A549 (cell line): ENCODE measurements at regions not wholly inside any gene's neighbourhood (a gene's known extent, or its start where the extent isn't known, plus 50 kb on each side); places are given as distances from the start of the nearest gene placed in this dataset.

Experiments used
- ATAC-seq, 2 experiments: fragments of 200-7000 bp in 1 of 2; fragments of >200 bp in 1 of 2; cut with Nextera tagmentation in 1 of 2; cut with Tn5 transposase in 1 of 2; 3 replicates each; pipeline versions ENCODE4 v1.8.0 to v1.9.1; 2018 to 2020; ENCODE audit warnings: mild to moderate bottlenecking in 1 of 2, moderate library complexity in 1 of 2
- CTCF ChIA-PET: fragments of 300-600 bp; sonication (Branson Sonifier 250); formaldehyde crosslinking; extraction: SDS; loops from one replicate; lab custom pipeline; 2021; ENCODE audit warnings: antibody characterized with exemption, inconsistent platforms; lab: Yijun Ruan, JAX
- POLR2A ChIA-PET: fragments of 350-600 bp; formaldehyde crosslinking; extraction: SDS; loops from one replicate; lab custom pipeline; 2021; ENCODE audit warnings: antibody characterized with exemption, inconsistent platforms; lab: Yijun Ruan, JAX
- DNase-seq, 2 experiments: peaks; one replicate each; pipeline versions ENCODE4 v3.0.0 to v3.0.0-alpha.2; 2011 to 2016; ENCODE audit warnings: low read depth in 1 of 2, low spot score in 1 of 2
- FAIRE-seq: peaks from 2 replicates; lab custom pipeline; 2011; peaks lifted over from hg19 to GRCh38; lab: Jason Lieb, UNC
- H3K27ac ChIP-seq, 2 experiments: fragments of >200 bp; sonication (Bioruptor Twin); formaldehyde crosslinking; 3 replicates each; pipeline ENCODE4 v1.5.1; 2016 to 2017
- H3K4me1 ChIP-seq: fragments of >200 bp; sonication (Bioruptor Twin); formaldehyde crosslinking; 3 replicates; pipeline ENCODE4 v1.6.1; 2016
- H3K4me2 ChIP-seq: fragments of >200 bp; sonication (Bioruptor Twin); formaldehyde crosslinking; 3 replicates; pipeline ENCODE4 v1.6.1; 2016
- H3K4me3 ChIP-seq: fragments of >200 bp; sonication (Bioruptor Twin); formaldehyde crosslinking; 3 replicates; pipeline ENCODE4 v1.5.1; 2016
- H3K9me3 ChIP-seq: fragments of >200 bp; sonication (Bioruptor Twin); formaldehyde crosslinking; 3 replicates; pipeline ENCODE4 v1.6.1; 2016
- BHLHE40 ChIP-seq: IDR thresholded peaks from 2 replicates; pipeline ENCODE4 v1.6.1; 2012; ENCODE audit warnings: low read depth, low read length, inconsistent platforms
- CBX2 ChIP-seq: fragments of 200-600 bp; sonication (generic); IDR thresholded peaks from 2 replicates; pipeline ENCODE4 v1.6.1; 2016; ENCODE audit warnings: low read depth, mild to moderate bottlenecking, borderline replicate concordance
- ESRRA ChIP-seq: fragments of 150-350 bp; IDR thresholded peaks from 2 replicates; pipeline ENCODE4 v1.6.1; 2014; ENCODE audit warnings: mild to moderate bottlenecking, low read length, borderline replicate concordance
- FOSB ChIP-seq: fragments of 250-450 bp; sonication (Bioruptor Pico); IDR thresholded peaks from 2 replicates; pipeline ENCODE4 v1.5.0; 2020; ENCODE audit warnings: mild to moderate bottlenecking, moderate library complexity
- FOXS1 ChIP-seq: fragments of 250-450 bp; sonication (Bioruptor Pico); IDR thresholded peaks from 2 replicates; pipeline ENCODE4 v1.5.0; 2020; ENCODE audit warnings: mild to moderate bottlenecking, moderate library complexity
- HDAC2 ChIP-seq: fragments of 200-600 bp; sonication (generic); IDR thresholded peaks from 2 replicates; pipeline ENCODE4 v1.6.1; 2016
- HOXA7 ChIP-seq: fragments of 250-450 bp; sonication (Bioruptor Pico); IDR thresholded peaks from 2 replicates; pipeline ENCODE4 v1.5.0; 2020; ENCODE audit warnings: mild to moderate bottlenecking, moderate library complexity
- HOXB13 ChIP-seq: fragments of 250-450 bp; sonication (Bioruptor Pico); IDR thresholded peaks from 2 replicates; pipeline ENCODE4 v1.5.0; 2020; ENCODE audit warnings: low read depth, mild to moderate bottlenecking, moderate library complexity
- HOXB5 ChIP-seq: fragments of 250-450 bp; sonication (Bioruptor Pico); IDR thresholded peaks from 2 replicates; pipeline ENCODE4 v1.5.0; 2020; ENCODE audit warnings: mild to moderate bottlenecking, moderate library complexity
- KDM1A ChIP-seq: fragments of 200-600 bp; sonication (generic); IDR thresholded peaks from 2 replicates; pipeline ENCODE4 v1.6.1; 2016; ENCODE audit warnings: low read depth, mild to moderate bottlenecking
- KDM5A ChIP-seq: fragments of 200-600 bp; sonication (generic); IDR thresholded peaks from 2 replicates; pipeline ENCODE4 v1.6.1; 2016; ENCODE audit warnings: antibody characterized with exemption, mild to moderate bottlenecking
- MAZ ChIP-seq: fragments of 150-350 bp; IDR thresholded peaks from 2 replicates; pipeline ENCODE4 v1.6.1; 2014; ENCODE audit warnings: antibody characterized with exemption, low read depth, low read length, borderline replicate concordance
- NFE2L2 ChIP-seq: fragments of 150-350 bp; conservative IDR thresholded peaks from 2 replicates; pipeline ENCODE4 v1.6.1; 2014; ENCODE audit warnings: low read length
- NR3C1 ChIP-seq: fragments of >200 bp; sonication (Bioruptor Twin); formaldehyde crosslinking; IDR thresholded peaks from 3 replicates; pipeline ENCODE4 v1.6.1; 2017
- PHF8 ChIP-seq: fragments of 200-600 bp; sonication (generic); IDR thresholded peaks from 2 replicates; pipeline ENCODE4 v1.6.1; 2016; ENCODE audit warnings: low read depth, mild to moderate bottlenecking, antibody characterized with exemption, moderate library complexity, borderline replicate concordance
- POLR2AphosphoS2 ChIP-seq: conservative IDR thresholded peaks from 2 replicates; pipeline ENCODE4 v1.6.1; 2012; ENCODE audit warnings: low read length, improper control_type of control experiment, inconsistent platforms
- RCOR1 ChIP-seq: fragments of 150-350 bp; IDR thresholded peaks from 2 replicates; pipeline ENCODE4 v1.6.1; 2014; ENCODE audit warnings: antibody characterized with exemption, low read length, low read depth
- RFX5 ChIP-seq: fragments of 450-650 bp; IDR thresholded peaks from 2 replicates; pipeline ENCODE4 v1.7.1; 2014; ENCODE audit warnings: antibody characterized with exemption, mild to moderate bottlenecking, moderate library complexity
- RNF2 ChIP-seq: fragments of 200-600 bp; sonication (generic); IDR thresholded peaks from 2 replicates; pipeline ENCODE4 v1.6.1; 2016; ENCODE audit warnings: low read depth, mild to moderate bottlenecking, antibody characterized with exemption, moderate library complexity, borderline replicate concordance
- TP53 ChIP-seq: fragments of 250-450 bp; sonication (Bioruptor Pico); IDR thresholded peaks from 2 replicates; pipeline ENCODE4 v1.5.0; 2021; ENCODE audit warnings: mild to moderate bottlenecking, moderate library complexity
- ZFP36 ChIP-seq: fragments of 450-650 bp; IDR thresholded peaks from 2 replicates; pipeline ENCODE4 v1.6.1; 2014; ENCODE audit warnings: borderline replicate concordance; ENCODE audit not compliant: partially characterized antibody
- ZNF302 ChIP-seq: fragments of 250-450 bp; sonication (Bioruptor Pico); IDR thresholded peaks from 2 replicates; pipeline ENCODE4 v1.9.0; 2021; ENCODE audit warnings: inconsistent platforms, mild to moderate bottlenecking, moderate library complexity
- ZSCAN20 ChIP-seq: fragments of 250-450 bp; sonication (Bioruptor Pico); IDR thresholded peaks from 2 replicates; pipeline ENCODE4 v1.8.0; 2022; ENCODE audit warnings: mild to moderate bottlenecking, moderate library complexity
- WGBS: methylation state at CpG from one replicate; pipeline ENCODE4 v1.1.6; 2017; ENCODE audit errors: missing lambda C conversion rate; 5-methylcytosine and 5-hydroxymethylcytosine counted together
- TF ChIP-seq, protein P1 (sequence below): IDR thresholded peaks from 2 replicates; pipeline ENCODE4 v1.6.1; 2012
- TF ChIP-seq, protein P2 (sequence below): fragments of 250-450 bp; sonication (Bioruptor Pico); IDR thresholded peaks from 2 replicates; pipeline ENCODE4 v1.5.0; 2021; ENCODE audit warnings: mild to moderate bottlenecking, moderate library complexity, borderline replicate concordance
- TF ChIP-seq, protein P3 (sequence below): fragments of >200 bp; sonication (Bioruptor Twin); formaldehyde crosslinking; IDR thresholded peaks from 3 replicates; pipeline ENCODE4 v1.6.1; 2016
- TF ChIP-seq, protein P4 (sequence below): fragments of >200 bp; sonication (Bioruptor Twin); formaldehyde crosslinking; IDR thresholded peaks from 2 replicates; pipeline ENCODE4 v1.6.1; 2016
- TF ChIP-seq, protein P5 (sequence below): fragments of 250-450 bp; sonication (Bioruptor Pico); IDR thresholded peaks from 2 replicates; pipeline ENCODE4 v1.5.0; 2020; ENCODE audit warnings: low read depth, mild to moderate bottlenecking, moderate library complexity

GRCh38 chr10:25815999-25816768 is 117.8 kb upstream of the MYO3A start:
- Histone ChIP-seq H3K9me3 (no peaks in the 10 kb centered on the region), H3K4me2 (no peak overlapping the region), H3K27ac (no peak overlapping the region)
- CTCF ChIA-PET, result interaction anchor here (0.8 kb wide), 1 partner anchor 24 kb away, joined by 3 read pairs; no protein-coding TSS in a partner anchor
- 14% methylated on average over 8 of the region's 8 CpGs for WGBS
- no peak for TF ChIP-seq KDM1A
- TF ChIP-seq, protein P1, sequence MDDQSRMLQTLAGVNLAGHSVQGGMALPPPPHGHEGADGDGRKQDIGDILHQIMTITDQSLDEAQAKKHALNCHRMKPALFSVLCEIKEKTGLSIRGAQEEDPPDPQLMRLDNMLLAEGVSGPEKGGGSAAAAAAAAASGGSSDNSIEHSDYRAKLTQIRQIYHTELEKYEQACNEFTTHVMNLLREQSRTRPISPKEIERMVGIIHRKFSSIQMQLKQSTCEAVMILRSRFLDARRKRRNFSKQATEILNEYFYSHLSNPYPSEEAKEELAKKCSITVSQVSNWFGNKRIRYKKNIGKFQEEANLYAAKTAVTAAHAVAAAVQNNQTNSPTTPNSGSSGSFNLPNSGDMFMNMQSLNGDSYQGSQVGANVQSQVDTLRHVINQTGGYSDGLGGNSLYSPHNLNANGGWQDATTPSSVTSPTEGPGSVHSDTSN, result no peak
- TF ChIP-seq POLR2AphosphoS2, result no peak
- no peak for TF ChIP-seq BHLHE40
- no peak for TF ChIP-seq ZFP36
- no peak for TF ChIP-seq NFE2L2
- no peak for TF ChIP-seq RCOR1
- TF ChIP-seq, protein P2, sequence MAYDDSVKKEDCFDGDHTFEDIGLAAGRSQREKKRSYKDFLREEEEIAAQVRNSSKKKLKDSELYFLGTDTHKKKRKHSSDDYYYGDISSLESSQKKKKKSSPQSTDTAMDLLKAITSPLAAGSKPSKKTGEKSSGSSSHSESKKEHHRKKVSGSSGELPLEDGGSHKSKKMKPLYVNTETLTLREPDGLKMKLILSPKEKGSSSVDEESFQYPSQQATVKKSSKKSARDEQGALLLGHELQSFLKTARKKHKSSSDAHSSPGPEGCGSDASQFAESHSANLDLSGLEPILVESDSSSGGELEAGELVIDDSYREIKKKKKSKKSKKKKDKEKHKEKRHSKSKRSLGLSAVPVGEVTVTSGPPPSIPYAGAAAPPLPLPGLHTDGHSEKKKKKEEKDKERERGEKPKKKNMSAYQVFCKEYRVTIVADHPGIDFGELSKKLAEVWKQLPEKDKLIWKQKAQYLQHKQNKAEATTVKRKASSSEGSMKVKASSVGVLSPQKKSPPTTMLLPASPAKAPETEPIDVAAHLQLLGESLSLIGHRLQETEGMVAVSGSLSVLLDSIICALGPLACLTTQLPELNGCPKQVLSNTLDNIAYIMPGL, result no peak
- TF ChIP-seq KDM5A, result no peak
- TF ChIP-seq HOXB13 (CRISPR knock-in tag), result no peak
- TF ChIP-seq PHF8, result no peak
- no peak for TF ChIP-seq ZSCAN20
- no peak for TF ChIP-seq FOSB (CRISPR knock-in tag)
- TF ChIP-seq MAZ, result no peak
- TF ChIP-seq ESRRA, result no peak
- TF ChIP-seq RFX5, result no peak
- no peak for TF ChIP-seq CBX2
- TF ChIP-seq, protein P3, sequence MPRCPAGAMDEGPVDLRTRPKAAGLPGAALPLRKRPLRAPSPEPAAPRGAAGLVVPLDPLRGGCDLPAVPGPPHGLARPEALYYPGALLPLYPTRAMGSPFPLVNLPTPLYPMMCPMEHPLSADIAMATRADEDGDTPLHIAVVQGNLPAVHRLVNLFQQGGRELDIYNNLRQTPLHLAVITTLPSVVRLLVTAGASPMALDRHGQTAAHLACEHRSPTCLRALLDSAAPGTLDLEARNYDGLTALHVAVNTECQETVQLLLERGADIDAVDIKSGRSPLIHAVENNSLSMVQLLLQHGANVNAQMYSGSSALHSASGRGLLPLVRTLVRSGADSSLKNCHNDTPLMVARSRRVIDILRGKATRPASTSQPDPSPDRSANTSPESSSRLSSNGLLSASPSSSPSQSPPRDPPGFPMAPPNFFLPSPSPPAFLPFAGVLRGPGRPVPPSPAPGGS, result no peak
- TF ChIP-seq, all 56 proteins: peak for 0
- Histone ChIP-seq H3K4me3 (no peak overlapping the region), H3K4me1 (no peaks in the 10 kb centered on the region)
- POLR2A ChIA-PET, result no interaction called here
- DNase-seq (no peak), ATAC-seq (no peak), FAIRE-seq (no peak)

DNA sequence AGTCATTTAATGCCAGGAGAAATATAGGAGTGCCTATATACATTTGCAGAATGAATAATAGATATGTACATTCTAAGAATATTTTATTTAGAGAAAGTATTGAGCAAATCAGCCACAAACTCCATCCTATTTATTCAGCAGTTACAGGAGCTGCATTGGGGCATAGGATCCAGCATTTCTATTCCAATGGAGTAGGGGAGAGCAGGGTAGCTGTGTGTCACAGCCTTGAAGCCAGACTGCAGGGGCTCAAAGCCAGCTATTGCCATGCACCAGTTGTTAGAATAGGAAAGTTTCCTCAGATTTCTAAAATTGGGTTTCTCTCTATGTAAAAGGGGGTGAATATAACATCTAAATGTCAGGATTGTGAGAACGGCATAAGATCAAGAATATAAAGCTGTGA is 116.8 kb upstream of the MYO3A start:
- TF ChIP-seq HOXB5 (no peak), PHF8 (no peak), TP53 (CRISPR knock-in tag) (no peak), HDAC2 (no peak), FOXS1 (CRISPR knock-in tag) (no peak), BHLHE40 (no peak), RNF2 (no peak), NR3C1 (no peak), ZFP36 (no peak), ZNF302 (no peak), NFE2L2 (no peak), HOXA7 (CRISPR knock-in tag) (no peak)
- TF ChIP-seq, protein P4, sequence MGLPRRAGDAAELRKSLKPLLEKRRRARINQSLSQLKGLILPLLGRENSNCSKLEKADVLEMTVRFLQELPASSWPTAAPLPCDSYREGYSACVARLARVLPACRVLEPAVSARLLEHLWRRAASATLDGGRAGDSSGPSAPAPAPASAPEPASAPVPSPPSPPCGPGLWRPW, result no peak
- TF ChIP-seq, protein P5, sequence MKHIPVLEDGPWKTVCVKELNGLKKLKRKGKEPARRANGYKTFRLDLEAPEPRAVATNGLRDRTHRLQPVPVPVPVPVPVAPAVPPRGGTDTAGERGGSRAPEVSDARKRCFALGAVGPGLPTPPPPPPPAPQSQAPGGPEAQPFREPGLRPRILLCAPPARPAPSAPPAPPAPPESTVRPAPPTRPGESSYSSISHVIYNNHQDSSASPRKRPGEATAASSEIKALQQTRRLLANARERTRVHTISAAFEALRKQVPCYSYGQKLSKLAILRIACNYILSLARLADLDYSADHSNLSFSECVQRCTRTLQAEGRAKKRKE, result no peak
- ChIA-PET POLR2A (no interaction called here), CTCF (interaction anchor here (1.9 kb wide), 1 partner anchor 59 kb away, joined by 6 read pairs; no protein-coding TSS in a partner anchor)
- Histone ChIP-seq H3K9me3 (no peaks in the 10 kb centered on the region), H3K27ac (no peak overlapping the region), H3K4me3 (no peak overlapping the region), H3K4me1 (no peaks in the 10 kb centered on the region), H3K4me2 (no peak overlapping the region)
- DNase-seq (no peak), FAIRE-seq (no peak), ATAC-seq (no peak)
- WGBS, result 74% methylated on average over 1 of the region's 1 CpG
